Panc1 (cell line): ENCODE measurements at regions not wholly inside any gene's neighbourhood (a gene's known extent, or its start where the extent isn't known, plus 50 kb on each side); places are given as distances from the start of the nearest gene placed in this dataset.

ENCODE experiments used
- ATAC-seq: fragments of 200-7000 bp; cut with Tn5 transposase; 2 replicates; pipeline ENCODE4 v1.9.1; 2020; ENCODE audit warnings: mild to moderate bottlenecking, moderate library complexity
- BruUV-seq: library from RNA; stranded (reverse); fragments of 400-500 nt; replicated peaks from 2 replicates; lab custom pipeline; 2021; lab: Mats Ljungman, UMichigan
- CTCF ChIA-PET: fragments of 300-600 bp; sonication (Branson Sonifier 250); formaldehyde crosslinking; loops from one replicate; lab custom pipeline; 2022; ENCODE audit warnings: antibody characterized with exemption; lab: Charles Lee
- POLR2A ChIA-PET: fragments of 300-600 bp; sonication (Branson Sonifier 250); formaldehyde crosslinking; loops from one replicate; lab custom pipeline; 2022; ENCODE audit warnings: antibody characterized with exemption; lab: Charles Lee
- DNase-seq: peaks from one replicate; pipeline ENCODE4 v3.0.0-alpha.2; 2010; ENCODE audit warnings: low read depth, low spot score
- H3K27ac ChIP-seq: 2 replicates; pipeline ENCODE4 v1.5.1; 2011; ENCODE audit warnings: mild to moderate bottlenecking, low read length, inconsistent platforms
- H3K27me3 ChIP-seq: fragments of 200-500 bp; sonication (Bioruptor generic); 2 replicates; pipeline ENCODE4 v1.6.0; 2014; ENCODE audit warnings: low read length, inconsistent platforms; ENCODE audit not compliant: control insufficient read depth, insufficient read depth
- H3K36me3 ChIP-seq: fragments of 200-500 bp; sonication (Bioruptor generic); 2 replicates; pipeline ENCODE4 v1.5.1; 2014; ENCODE audit warnings: inconsistent platforms, mild to moderate bottlenecking, low read length, moderate library complexity; ENCODE audit not compliant: control insufficient read depth, insufficient read depth
- H3K4me1 ChIP-seq: 2 replicates; pipeline ENCODE4 v1.5.1; 2011; ENCODE audit warnings: inconsistent platforms, mild to moderate bottlenecking, low read length, moderate library complexity; ENCODE audit not compliant: control insufficient read depth, insufficient read depth
- H3K4me3 ChIP-seq, 2 experiments: 2 replicates each; pipeline ENCODE4 v1.5.1; 2011 to 2012; ENCODE audit warnings: low read depth in 2 of 2, low read length in 2 of 2, mild to moderate bottlenecking in 2 of 2, inconsistent platforms in 1 of 2, moderate library complexity in 1 of 2
- H3K9me3 ChIP-seq: fragments of 200-500 bp; sonication (Bioruptor generic); 2 replicates; pipeline ENCODE4 v1.5.1; 2014; ENCODE audit warnings: low read depth, mild to moderate bottlenecking, inconsistent platforms, low read length, moderate library complexity; ENCODE audit not compliant: control insufficient read depth, insufficient read depth
- POLR2AphosphoS5 ChIP-seq: IDR thresholded peaks from 2 replicates; pipeline ENCODE4 v1.6.1; 2012; ENCODE audit warnings: mild to moderate bottlenecking, low read depth, low read length, moderate library complexity
- SIN3A ChIP-seq: IDR thresholded peaks from 2 replicates; pipeline ENCODE4 v1.6.1; 2012; ENCODE audit warnings: low read depth, mild to moderate bottlenecking, low read length, moderate library complexity, borderline replicate concordance; ENCODE audit not compliant: insufficient read depth
- TCF7L2 ChIP-seq: IDR thresholded peaks from 2 replicates; pipeline ENCODE4 v1.6.1; 2011; ENCODE audit warnings: mild to moderate bottlenecking, low read depth, low read length, inconsistent platforms
- in situ Hi-C: cut with HindIII; loops from 2 replicates; pipeline ENCODE4 v1.10.0; 2016; ENCODE audit warnings: low sequenced_read_pairs, low pct_unique_long_range_greater_than_20kb
- intact Hi-C: fragments of 100-400 bp; cut with micrococcal nuclease; formaldehyde crosslinking; loops from one replicate; pipeline ENCODE4 v1.10.0; 2022; ENCODE audit not compliant: unreplicated experiment
- TF ChIP-seq, protein P1 (sequence below): fragments of 450-650 bp; IDR thresholded peaks from 2 replicates; pipeline ENCODE4 v1.5.1; 2017; ENCODE audit warnings: mild to moderate bottlenecking
- TF ChIP-seq, protein P2 (sequence below), 2 experiments: IDR thresholded peaks; 2 replicates each; pipeline ENCODE4 v1.6.1; 2011 to 2012; ENCODE audit warnings: low read depth in 2 of 2, control low read depth in 1 of 2, low read length in 1 of 2, mild to moderate bottlenecking in 1 of 2, moderate library complexity in 1 of 2; ENCODE audit not compliant: insufficient read depth in 1 of 2

DNA sequence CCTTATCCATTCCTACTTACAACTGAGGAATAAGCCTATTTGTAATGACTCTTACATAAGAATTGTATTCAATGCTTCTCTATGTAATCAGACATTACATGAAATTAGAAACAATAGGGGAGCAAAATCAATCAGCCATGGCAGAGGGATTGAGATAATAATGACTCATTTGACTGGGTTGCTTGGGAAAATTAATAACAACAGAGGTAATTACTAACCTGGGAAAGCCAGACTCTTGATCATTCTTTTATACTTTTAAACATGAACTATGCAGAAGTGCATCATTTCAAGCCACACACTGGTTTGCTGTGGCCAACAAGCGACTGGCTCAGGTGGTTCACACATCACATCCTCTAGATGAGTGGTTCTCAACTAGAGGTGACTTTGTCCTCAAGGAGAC is 126.3 kb upstream of the CRBN start:
- CTCF ChIA-PET: no interaction called here
- Histone ChIP-seq H3K27ac (no peak overlapping the region), H3K4me3 (no peak overlapping the region), H3K9me3 (no peaks in the 10 kb centered on the region), H3K27me3 (no peaks in the 10 kb centered on the region), H3K36me3 (no peaks in the 10 kb centered on the region), H3K4me1 (no peaks in the 10 kb centered on the region)
- in situ Hi-C loops (no loop called here), intact Hi-C loops (no loop called here)
- DNase-seq (no peak), ATAC-seq (no peak)
- POLR2A ChIA-PET: no interaction called here
- no TSS peak for BruUV-seq
- TF ChIP-seq, protein P1, sequence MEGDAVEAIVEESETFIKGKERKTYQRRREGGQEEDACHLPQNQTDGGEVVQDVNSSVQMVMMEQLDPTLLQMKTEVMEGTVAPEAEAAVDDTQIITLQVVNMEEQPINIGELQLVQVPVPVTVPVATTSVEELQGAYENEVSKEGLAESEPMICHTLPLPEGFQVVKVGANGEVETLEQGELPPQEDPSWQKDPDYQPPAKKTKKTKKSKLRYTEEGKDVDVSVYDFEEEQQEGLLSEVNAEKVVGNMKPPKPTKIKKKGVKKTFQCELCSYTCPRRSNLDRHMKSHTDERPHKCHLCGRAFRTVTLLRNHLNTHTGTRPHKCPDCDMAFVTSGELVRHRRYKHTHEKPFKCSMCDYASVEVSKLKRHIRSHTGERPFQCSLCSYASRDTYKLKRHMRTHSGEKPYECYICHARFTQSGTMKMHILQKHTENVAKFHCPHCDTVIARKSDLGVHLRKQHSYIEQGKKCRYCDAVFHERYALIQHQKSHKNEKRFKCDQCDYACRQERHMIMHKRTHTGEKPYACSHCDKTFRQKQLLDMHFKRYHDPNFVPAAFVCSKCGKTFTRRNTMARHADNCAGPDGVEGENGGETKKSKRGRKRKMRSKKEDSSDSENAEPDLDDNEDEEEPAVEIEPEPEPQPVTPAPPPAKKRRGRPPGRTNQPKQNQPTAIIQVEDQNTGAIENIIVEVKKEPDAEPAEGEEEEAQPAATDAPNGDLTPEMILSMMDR: no peak
- TF ChIP-seq TCF7L2 (no peak), SIN3A (no peak), POLR2AphosphoS5 (no peak)
- TF ChIP-seq, protein P2, sequence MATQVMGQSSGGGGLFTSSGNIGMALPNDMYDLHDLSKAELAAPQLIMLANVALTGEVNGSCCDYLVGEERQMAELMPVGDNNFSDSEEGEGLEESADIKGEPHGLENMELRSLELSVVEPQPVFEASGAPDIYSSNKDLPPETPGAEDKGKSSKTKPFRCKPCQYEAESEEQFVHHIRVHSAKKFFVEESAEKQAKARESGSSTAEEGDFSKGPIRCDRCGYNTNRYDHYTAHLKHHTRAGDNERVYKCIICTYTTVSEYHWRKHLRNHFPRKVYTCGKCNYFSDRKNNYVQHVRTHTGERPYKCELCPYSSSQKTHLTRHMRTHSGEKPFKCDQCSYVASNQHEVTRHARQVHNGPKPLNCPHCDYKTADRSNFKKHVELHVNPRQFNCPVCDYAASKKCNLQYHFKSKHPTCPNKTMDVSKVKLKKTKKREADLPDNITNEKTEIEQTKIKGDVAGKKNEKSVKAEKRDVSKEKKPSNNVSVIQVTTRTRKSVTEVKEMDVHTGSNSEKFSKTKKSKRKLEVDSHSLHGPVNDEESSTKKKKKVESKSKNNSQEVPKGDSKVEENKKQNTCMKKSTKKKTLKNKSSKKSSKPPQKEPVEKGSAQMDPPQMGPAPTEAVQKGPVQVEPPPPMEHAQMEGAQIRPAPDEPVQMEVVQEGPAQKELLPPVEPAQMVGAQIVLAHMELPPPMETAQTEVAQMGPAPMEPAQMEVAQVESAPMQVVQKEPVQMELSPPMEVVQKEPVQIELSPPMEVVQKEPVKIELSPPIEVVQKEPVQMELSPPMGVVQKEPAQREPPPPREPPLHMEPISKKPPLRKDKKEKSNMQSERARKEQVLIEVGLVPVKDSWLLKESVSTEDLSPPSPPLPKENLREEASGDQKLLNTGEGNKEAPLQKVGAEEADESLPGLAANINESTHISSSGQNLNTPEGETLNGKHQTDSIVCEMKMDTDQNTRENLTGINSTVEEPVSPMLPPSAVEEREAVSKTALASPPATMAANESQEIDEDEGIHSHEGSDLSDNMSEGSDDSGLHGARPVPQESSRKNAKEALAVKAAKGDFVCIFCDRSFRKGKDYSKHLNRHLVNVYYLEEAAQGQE (IDR thresholded peaks at IDR 0.05; ENCODE audit: insufficient read depth in 1 of 2, low read depth in 2 of 2, low read length in 1 of 2): no peak

DNA sequence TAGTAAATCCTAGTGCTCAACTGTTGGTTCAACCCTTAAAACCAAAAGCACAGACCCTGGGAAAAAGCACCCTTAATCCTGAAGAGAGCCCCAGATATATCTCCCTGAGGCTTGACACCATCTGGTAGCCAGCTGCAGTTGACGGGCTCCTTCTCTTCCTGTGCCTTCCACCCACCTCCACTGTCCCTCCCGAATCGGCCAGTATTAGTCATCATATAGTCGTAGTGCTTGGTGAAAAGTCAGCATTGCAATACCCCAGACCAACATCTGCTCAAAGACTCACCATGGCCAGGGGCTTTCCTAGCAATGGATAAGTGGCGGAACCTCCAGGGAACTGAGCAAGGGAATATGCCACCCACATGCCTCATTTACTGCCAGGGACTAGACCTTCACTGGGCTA is 125.6 kb upstream of the CRBN start:
- H3K9me3 ChIP-seq: no peaks in the 10 kb centered on the region
- H3K4me1 ChIP-seq: no peaks in the 10 kb centered on the region
- no TSS peak for BruUV-seq
- ATAC-seq: no peak
- in situ Hi-C loops (no loop called here), intact Hi-C loops (no loop called here)
- POLR2A ChIA-PET: no interaction called here
- TF ChIP-seq, protein P1: no peak
- TF ChIP-seq SIN3A: no peak
- TF ChIP-seq, protein P2 (IDR thresholded peaks at IDR 0.05; ENCODE audit: insufficient read depth in 1 of 2, low read depth in 2 of 2, low read length in 1 of 2): no peak
- CTCF ChIA-PET: no interaction called here
- no peaks in the 10 kb centered on the region for H3K36me3 ChIP-seq
- DNase-seq: no peak
- no peaks in the 10 kb centered on the region for H3K27me3 ChIP-seq
- H3K4me3 ChIP-seq: no peak overlapping the region
- no peak overlapping the region for H3K27ac ChIP-seq
